A549 (cell line): ENCODE measurements at regions not wholly inside any gene's neighbourhood (a gene's known extent, or its start where the extent isn't known, plus 50 kb on each side); places are given as distances from the start of the nearest gene placed in this dataset.
"Not testable (repeated sequence)": the region's sequence is repeated elsewhere in the genome, so short reads cannot be mapped to it uniquely, and the experiment has no call there.

Source experiments
- ATAC-seq, 2 experiments: fragments of 200-7000 bp in 1 of 2; fragments of >200 bp in 1 of 2; cut with Nextera tagmentation in 1 of 2; cut with Tn5 transposase in 1 of 2; 3 replicates each; pipeline versions ENCODE4 v1.8.0 to v1.9.1; 2018 to 2020; ENCODE audit warnings: mild to moderate bottlenecking in 1 of 2, moderate library complexity in 1 of 2
- CTCF ChIA-PET: fragments of 300-600 bp; sonication (Branson Sonifier 250); formaldehyde crosslinking; extraction: SDS; loops from one replicate; lab custom pipeline; 2021; ENCODE audit warnings: antibody characterized with exemption, inconsistent platforms; lab: Yijun Ruan, JAX
- POLR2A ChIA-PET: fragments of 350-600 bp; formaldehyde crosslinking; extraction: SDS; loops from one replicate; lab custom pipeline; 2021; ENCODE audit warnings: antibody characterized with exemption, inconsistent platforms; lab: Yijun Ruan, JAX
- DNase-seq, 2 experiments: peaks; one replicate each; pipeline versions ENCODE4 v3.0.0 to v3.0.0-alpha.2; 2011 to 2016; ENCODE audit warnings: low read depth in 1 of 2, low spot score in 1 of 2
- FAIRE-seq: peaks from 2 replicates; lab custom pipeline; 2011; peaks lifted over from hg19 to GRCh38; lab: Jason Lieb, UNC
- H3K27ac ChIP-seq, 2 experiments: fragments of >200 bp; sonication (Bioruptor Twin); formaldehyde crosslinking; 3 replicates each; pipeline ENCODE4 v1.5.1; 2016 to 2017
- H3K4me1 ChIP-seq: fragments of >200 bp; sonication (Bioruptor Twin); formaldehyde crosslinking; 3 replicates; pipeline ENCODE4 v1.6.1; 2016
- H3K4me2 ChIP-seq: fragments of >200 bp; sonication (Bioruptor Twin); formaldehyde crosslinking; 3 replicates; pipeline ENCODE4 v1.6.1; 2016
- H3K4me3 ChIP-seq: fragments of >200 bp; sonication (Bioruptor Twin); formaldehyde crosslinking; 3 replicates; pipeline ENCODE4 v1.5.1; 2016
- H3K9me3 ChIP-seq: fragments of >200 bp; sonication (Bioruptor Twin); formaldehyde crosslinking; 3 replicates; pipeline ENCODE4 v1.6.1; 2016
- FOSB ChIP-seq: fragments of 250-450 bp; sonication (Bioruptor Pico); IDR thresholded peaks from 2 replicates; pipeline ENCODE4 v1.5.0; 2020; ENCODE audit warnings: mild to moderate bottlenecking, moderate library complexity
- HDAC2 ChIP-seq: fragments of 200-600 bp; sonication (generic); IDR thresholded peaks from 2 replicates; pipeline ENCODE4 v1.6.1; 2016
- HOXB13 ChIP-seq: fragments of 250-450 bp; sonication (Bioruptor Pico); IDR thresholded peaks from 2 replicates; pipeline ENCODE4 v1.5.0; 2020; ENCODE audit warnings: low read depth, mild to moderate bottlenecking, moderate library complexity
- KDM5A ChIP-seq: fragments of 200-600 bp; sonication (generic); IDR thresholded peaks from 2 replicates; pipeline ENCODE4 v1.6.1; 2016; ENCODE audit warnings: antibody characterized with exemption, mild to moderate bottlenecking
- MAX ChIP-seq: IDR thresholded peaks from 2 replicates; pipeline ENCODE4 v1.6.1; 2012
- NFE2L2 ChIP-seq: fragments of 150-350 bp; conservative IDR thresholded peaks from 2 replicates; pipeline ENCODE4 v1.6.1; 2014; ENCODE audit warnings: low read length
- RCOR1 ChIP-seq: fragments of 150-350 bp; IDR thresholded peaks from 2 replicates; pipeline ENCODE4 v1.6.1; 2014; ENCODE audit warnings: antibody characterized with exemption, low read length, low read depth
- REST ChIP-seq: fragments of 200-600 bp; sonication (generic); IDR thresholded peaks from 2 replicates; pipeline ENCODE4 v1.6.1; 2016; ENCODE audit warnings: antibody characterized with exemption, mild to moderate bottlenecking, moderate library complexity
- TP53 ChIP-seq: fragments of 250-450 bp; sonication (Bioruptor Pico); IDR thresholded peaks from 2 replicates; pipeline ENCODE4 v1.5.0; 2021; ENCODE audit warnings: mild to moderate bottlenecking, moderate library complexity
- ZC3H11A ChIP-seq: fragments of 450-650 bp; IDR thresholded peaks from 2 replicates; pipeline ENCODE4 v1.6.1; 2014; ENCODE audit warnings: antibody characterized with exemption, mild to moderate bottlenecking
- ZFP36 ChIP-seq: fragments of 450-650 bp; IDR thresholded peaks from 2 replicates; pipeline ENCODE4 v1.6.1; 2014; ENCODE audit warnings: borderline replicate concordance; ENCODE audit not compliant: partially characterized antibody
- WGBS: methylation state at CpG from one replicate; pipeline ENCODE4 v1.1.6; 2017; ENCODE audit errors: missing lambda C conversion rate; 5-methylcytosine and 5-hydroxymethylcytosine counted together
- TF ChIP-seq, protein P1 (sequence below): fragments of 250-450 bp; sonication (Bioruptor Pico); IDR thresholded peaks from 2 replicates; pipeline ENCODE4 v1.5.0; 2020; ENCODE audit warnings: low read depth, mild to moderate bottlenecking, moderate library complexity
- TF ChIP-seq, protein P2 (sequence below): fragments of 150-350 bp; IDR thresholded peaks from 2 replicates; pipeline ENCODE4 v1.6.1; 2014; ENCODE audit warnings: low read depth, mild to moderate bottlenecking, low read length

DNA sequence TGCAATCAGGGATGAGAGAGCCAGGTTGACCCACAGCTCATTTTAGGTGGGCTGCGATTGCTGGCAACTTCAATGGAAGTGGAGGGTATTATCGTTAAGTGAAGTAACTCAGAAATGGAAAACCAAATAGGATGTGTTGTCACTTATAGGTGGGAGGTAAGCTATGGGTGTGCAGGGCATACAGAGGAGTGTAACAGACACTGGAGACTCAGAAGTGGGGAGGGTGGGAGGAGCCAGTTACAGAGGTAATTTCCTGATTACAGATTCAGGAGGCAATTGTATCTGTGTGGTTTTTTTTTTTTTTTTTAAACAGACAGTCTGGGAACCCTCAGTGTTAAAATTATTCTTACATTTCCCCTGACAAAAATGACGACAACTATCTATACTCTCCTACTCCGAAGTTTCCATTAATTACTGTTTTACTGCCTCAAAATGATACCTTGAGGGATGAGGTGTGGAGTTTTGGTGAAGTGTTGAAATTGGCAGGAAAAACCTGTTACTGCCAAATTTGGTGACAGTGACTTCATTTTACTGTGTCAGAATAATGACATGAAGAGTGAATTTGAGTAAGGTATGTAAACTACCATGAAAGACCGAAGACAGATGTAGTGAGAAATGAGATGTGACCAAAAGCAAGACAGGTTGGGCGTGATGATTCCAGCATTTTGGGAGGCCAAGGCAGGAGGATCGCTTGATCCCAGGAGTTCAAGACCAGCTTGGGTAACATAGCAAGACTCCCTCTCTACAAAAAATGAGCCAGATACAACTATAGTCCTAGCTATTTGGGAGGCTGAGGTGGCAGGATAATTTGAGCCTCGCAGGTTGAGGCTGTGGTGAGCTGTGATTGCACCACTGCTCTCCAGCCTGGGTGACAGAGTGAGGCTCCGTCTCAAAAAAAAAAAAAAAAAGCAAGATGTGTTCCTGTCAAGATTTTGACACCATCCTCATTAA, 415.0 kb upstream of the AMELY start:
- TF ChIP-seq, protein P1, sequence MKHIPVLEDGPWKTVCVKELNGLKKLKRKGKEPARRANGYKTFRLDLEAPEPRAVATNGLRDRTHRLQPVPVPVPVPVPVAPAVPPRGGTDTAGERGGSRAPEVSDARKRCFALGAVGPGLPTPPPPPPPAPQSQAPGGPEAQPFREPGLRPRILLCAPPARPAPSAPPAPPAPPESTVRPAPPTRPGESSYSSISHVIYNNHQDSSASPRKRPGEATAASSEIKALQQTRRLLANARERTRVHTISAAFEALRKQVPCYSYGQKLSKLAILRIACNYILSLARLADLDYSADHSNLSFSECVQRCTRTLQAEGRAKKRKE (CRISPR knock-in tag), result no peak
- TF ChIP-seq NFE2L2, result no peak
- no peak for TF ChIP-seq ZC3H11A
- TF ChIP-seq MAX, result no peak
- FAIRE-seq (no peak), DNase-seq (no peak), ATAC-seq (no peak)
- Histone ChIP-seq H3K4me2 (no peak overlapping the region), H3K27ac (no peak overlapping the region), H3K9me3 (no peaks in the 10 kb centered on the region), H3K4me1 (no peaks in the 10 kb centered on the region), H3K4me3 (no peak overlapping the region)
- 95% methylated on average over 9 of the region's 9 CpGs for WGBS
- ChIA-PET CTCF (no interaction called here), POLR2A (no interaction called here)

- POLR2A ChIA-PET, result no interaction called here
- ATAC-seq (no peak), DNase-seq (no peak), FAIRE-seq (no peak)
- CTCF ChIA-PET, result no interaction called here
- no peak overlapping the region for H3K4me3 ChIP-seq
- H3K27ac ChIP-seq, result no peak overlapping the region
- TF ChIP-seq, protein P1 (CRISPR knock-in tag), result no peak
- TF ChIP-seq NFE2L2 (no peak), TP53 (CRISPR knock-in tag) (no peak), HDAC2 (no peak), REST (no peak), ZFP36 (no peak), RCOR1 (no peak), HOXB13 (CRISPR knock-in tag) (no peak)
- no peaks in the 10 kb centered on the region for H3K9me3 ChIP-seq
- no peak overlapping the region for H3K4me2 ChIP-seq
- 95% methylated on average over 4 of the region's 13 CpGs for WGBS
- H3K4me1 ChIP-seq, result no peaks in the 10 kb centered on the region
Measured at GRCh38 chrY:7325531-7325930, 414.0 kb upstream of the AMELY start.

DNA sequence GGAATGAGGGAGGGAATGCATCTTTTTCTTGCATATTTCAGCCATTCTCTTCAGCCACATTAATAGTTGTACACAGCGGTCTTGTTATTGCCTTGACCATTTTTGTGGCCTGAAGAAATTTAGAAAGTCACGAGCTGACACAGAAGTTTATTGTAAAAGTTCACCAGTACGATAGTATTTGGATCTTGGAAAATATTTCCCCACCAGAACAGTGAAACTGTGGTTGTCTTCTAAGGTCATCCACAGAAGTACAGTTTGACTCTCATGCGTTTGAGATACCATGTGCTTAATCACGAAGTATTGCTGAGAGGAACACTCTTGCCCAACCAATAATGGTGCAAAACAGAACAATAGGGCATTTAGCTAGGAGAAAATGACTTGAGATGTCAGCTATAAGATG, 409.2 kb upstream of the AMELY start:
- 96% methylated on average over 5 of the region's 5 CpGs for WGBS
- no peak for FAIRE-seq
- TF ChIP-seq, protein P2, sequence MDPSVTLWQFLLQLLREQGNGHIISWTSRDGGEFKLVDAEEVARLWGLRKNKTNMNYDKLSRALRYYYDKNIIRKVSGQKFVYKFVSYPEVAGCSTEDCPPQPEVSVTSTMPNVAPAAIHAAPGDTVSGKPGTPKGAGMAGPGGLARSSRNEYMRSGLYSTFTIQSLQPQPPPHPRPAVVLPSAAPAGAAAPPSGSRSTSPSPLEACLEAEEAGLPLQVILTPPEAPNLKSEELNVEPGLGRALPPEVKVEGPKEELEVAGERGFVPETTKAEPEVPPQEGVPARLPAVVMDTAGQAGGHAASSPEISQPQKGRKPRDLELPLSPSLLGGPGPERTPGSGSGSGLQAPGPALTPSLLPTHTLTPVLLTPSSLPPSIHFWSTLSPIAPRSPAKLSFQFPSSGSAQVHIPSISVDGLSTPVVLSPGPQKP, result no peak
- TF ChIP-seq REST (no peak), TP53 (CRISPR knock-in tag) (no peak), KDM5A (no peak), FOSB (CRISPR knock-in tag) (no peak)
- TF ChIP-seq, all 56 proteins: peak for 0

GRCh38 chrY:7320171-7320570, 408.6 kb upstream of the AMELY start:
- CTCF ChIA-PET, H3K4me3 ChIP-seq, ATAC-seq, H3K4me1 ChIP-seq, H3K4me2 ChIP-seq, H3K9me3 ChIP-seq, POLR2A ChIA-PET, FAIRE-seq, DNase-seq, H3K27ac ChIP-seq: not testable (repeated sequence)
- WGBS, result 78% methylated on average over 3 of the region's 4 CpGs

More for the DNA sequence above, 409.2 kb upstream of the AMELY start:
- H3K9me3 ChIP-seq, result no peaks in the 10 kb centered on the region
- no peak overlapping the region for H3K4me2 ChIP-seq
- ATAC-seq, result no peak
- H3K4me3 ChIP-seq, result no peak overlapping the region
- ChIA-PET POLR2A (no interaction called here), CTCF (no interaction called here)
- no peak for DNase-seq
- no peak overlapping the region for H3K27ac ChIP-seq
- no peaks in the 10 kb centered on the region for H3K4me1 ChIP-seq
